Loucy (cell line): ENCODE measurements at regions not wholly inside any gene's neighbourhood (a gene's known extent, or its start where the extent isn't known, plus 50 kb on each side); places are given as distances from the start of the nearest gene placed in this dataset.

Source experiments
- H2AFZ ChIP-seq: fragments of 200-600 bp; sonication (generic); 2 replicates; pipeline ENCODE4 v1.6.0; 2016; ENCODE audit warnings: antibody characterized with exemption, mild to moderate bottlenecking, low read length, moderate library complexity
- H3F3A ChIP-seq: fragments of 200-600 bp; 2 replicates; pipeline ENCODE4 v1.6.0; 2016; ENCODE audit warnings: antibody characterized with exemption, low read depth, mild to moderate bottlenecking
- H3K27me3 ChIP-seq: fragments of 200-600 bp; sonication (generic); 2 replicates; pipeline ENCODE4 v1.6.1; 2014; ENCODE audit warnings: low read length, mild to moderate bottlenecking; ENCODE audit not compliant: insufficient read depth, poor library complexity, severe bottlenecking
- H3K36me3 ChIP-seq: fragments of 200-600 bp; sonication (generic); 2 replicates; pipeline ENCODE4 v1.6.1; 2016; ENCODE audit warnings: low read length; ENCODE audit not compliant: insufficient read depth
- H3K4me1 ChIP-seq: fragments of 200-600 bp; sonication (generic); 2 replicates; pipeline ENCODE4 v1.5.1; 2014; ENCODE audit warnings: low read length, mild to moderate bottlenecking; ENCODE audit not compliant: insufficient read depth, poor library complexity, severe bottlenecking
- H3K4me2 ChIP-seq: fragments of 200-600 bp; sonication (generic); 2 replicates; pipeline ENCODE4 v1.6.0; 2014; ENCODE audit warnings: antibody characterized with exemption, low read length, low read depth, mild to moderate bottlenecking; ENCODE audit not compliant: poor library complexity, severe bottlenecking
- H3K4me3 ChIP-seq: fragments of 200-600 bp; sonication (generic); 2 replicates; pipeline ENCODE4 v1.5.1; 2014; ENCODE audit warnings: low read length, mild to moderate bottlenecking, mixed read lengths; ENCODE audit not compliant: poor library complexity, severe bottlenecking
- H3K79me2 ChIP-seq: fragments of 200-600 bp; sonication (generic); 2 replicates; pipeline ENCODE4 v1.6.1; 2014; ENCODE audit warnings: low read length; ENCODE audit not compliant: insufficient read depth
- H3K9ac ChIP-seq: fragments of 200-600 bp; sonication (generic); 2 replicates; pipeline ENCODE4 v1.6.0; 2014; ENCODE audit warnings: mild to moderate bottlenecking, low read depth, low read length, moderate library complexity; ENCODE audit not compliant: poor library complexity, severe bottlenecking
- H3K9me2 ChIP-seq: fragments of 200-600 bp; sonication (generic); replicated peaks from 2 replicates; pipeline ENCODE4 v1.6.1; 2016; ENCODE audit warnings: low read depth, low read length, mixed read lengths
- H3K9me3 ChIP-seq: fragments of 200-600 bp; sonication (generic); 2 replicates; pipeline ENCODE4 v1.6.1; 2014; ENCODE audit warnings: mild to moderate bottlenecking, antibody characterized with exemption, low read length, low read depth; ENCODE audit not compliant: insufficient read depth
- H4K20me1 ChIP-seq: fragments of 200-600 bp; sonication (generic); 2 replicates; pipeline ENCODE4 v1.6.0; 2014; ENCODE audit warnings: antibody characterized with exemption, low read length, mild to moderate bottlenecking; ENCODE audit not compliant: insufficient read depth, poor library complexity, severe bottlenecking
- CTCF ChIP-seq: fragments of 200-600 bp; sonication (generic); conservative IDR thresholded peaks from 2 replicates; pipeline ENCODE4 v1.5.1; 2014; ENCODE audit warnings: mild to moderate bottlenecking, antibody characterized with exemption, low read length
- EZH2phosphoT487 ChIP-seq: fragments of 200-600 bp; IDR thresholded peaks from 2 replicates; pipeline ENCODE4 v1.6.1; 2018; ENCODE audit warnings: antibody characterized with exemption, mild to moderate bottlenecking, moderate library complexity, borderline replicate concordance

GRCh38 chr3:62981962-62982361, 106.7 kb upstream of the CADPS start:
- no peak overlapping the region for H3K4me3 ChIP-seq
- H3K9me2 ChIP-seq, result no peaks in the 10 kb centered on the region
- H3F3A ChIP-seq, result no peaks in the 10 kb centered on the region
- TF ChIP-seq CTCF, result no peak
- no peak for TF ChIP-seq EZH2phosphoT487
- H3K4me2 ChIP-seq, result no peak overlapping the region
- no peaks in the 10 kb centered on the region for H3K36me3 ChIP-seq
- H3K9me3 ChIP-seq, result no peaks in the 10 kb centered on the region
- H4K20me1 ChIP-seq, result no peaks in the 10 kb centered on the region
- H3K27me3 ChIP-seq, result no peaks in the 10 kb centered on the region
- no peak overlapping the region for H2AFZ ChIP-seq
- H3K4me1 ChIP-seq, result no peaks in the 10 kb centered on the region
- no peaks in the 10 kb centered on the region for H3K79me2 ChIP-seq
- no peak overlapping the region for H3K9ac ChIP-seq

GRCh38 chr3:62982795-62983455, 107.7 kb upstream of the CADPS start:
- Histone ChIP-seq H3F3A (no peaks in the 10 kb centered on the region), H3K4me3 (no peak overlapping the region), H3K36me3 (no peaks in the 10 kb centered on the region), H3K9ac (no peak overlapping the region), H3K79me2 (no peaks in the 10 kb centered on the region), H3K9me3 (no peaks in the 10 kb centered on the region), H3K27me3 (no peaks in the 10 kb centered on the region), H3K9me2 (no peaks in the 10 kb centered on the region), H3K4me2 (no peak overlapping the region), H4K20me1 (no peaks in the 10 kb centered on the region), H3K4me1 (no peaks in the 10 kb centered on the region), H2AFZ (no peak overlapping the region)
- TF ChIP-seq CTCF, result no peak
- no peak for TF ChIP-seq EZH2phosphoT487

GRCh38 chr3:62986061-62986460, 110.8 kb upstream of the CADPS start:
- H2AFZ ChIP-seq, result no peak overlapping the region
- no peaks in the 10 kb centered on the region for H3K9me3 ChIP-seq
- no peaks in the 10 kb centered on the region for H3K9me2 ChIP-seq
- TF ChIP-seq EZH2phosphoT487 (no peak), CTCF (no peak)
- no peaks in the 10 kb centered on the region for H4K20me1 ChIP-seq
- H3K36me3 ChIP-seq, result no peaks in the 10 kb centered on the region
- H3K79me2 ChIP-seq, result no peaks in the 10 kb centered on the region
- H3K4me2 ChIP-seq, result no peak overlapping the region
- no peak overlapping the region for H3K4me3 ChIP-seq
- no peak overlapping the region for H3K9ac ChIP-seq
- H3K27me3 ChIP-seq, result no peaks in the 10 kb centered on the region
- H3K4me1 ChIP-seq, result no peaks in the 10 kb centered on the region
- H3F3A ChIP-seq, result no peaks in the 10 kb centered on the region
